Activated T-helper 1 cell treated with anti-CD3 and anti-CD28 coated beads, Interleukin-12 subunit alpha, Interleukin-12 subunit beta, Interleukin-2, Interleukin-4 antibody, amounts not matched to agents 30 ng/mL and 10 ng/mL and 1 ng/mL, durations not matched to agents 14 hours and 24 hours and 36 hours (primary cell): ENCODE measurements at regions not wholly inside any gene's neighbourhood (a gene's known extent, or its start where the extent isn't known, plus 50 kb on each side); places are given as distances from the start of the nearest gene placed in this dataset.

ENCODE experiments used
- DNase-seq: peaks from one replicate; pipeline ENCODE4 v3.0.0; 2021; ENCODE audit warnings: low spot score
- H3K27ac Mint-ChIP-seq: one replicate; pipeline ENCODE4 v1.8.0; 2021; ENCODE audit warnings: mild to moderate bottlenecking, mixed read lengths
- H3K27me3 Mint-ChIP-seq: one replicate; pipeline ENCODE4 v1.8.0; 2022; ENCODE audit warnings: mild to moderate bottlenecking, moderate library complexity, mixed read lengths; ENCODE audit not compliant: insufficient read depth
- H3K36me3 Mint-ChIP-seq: one replicate; pipeline ENCODE4 v1.8.0; 2021; ENCODE audit warnings: low read depth, mixed read lengths
- H3K4me1 Mint-ChIP-seq: one replicate; pipeline ENCODE4 v1.8.0; 2021; ENCODE audit warnings: low read depth, mixed read lengths
- H3K4me3 Mint-ChIP-seq: one replicate; pipeline ENCODE4 v1.8.0; 2021; ENCODE audit warnings: mild to moderate bottlenecking, moderate library complexity, mixed read lengths
- H3K9me3 Mint-ChIP-seq: one replicate; pipeline ENCODE4 v1.8.0; 2021; ENCODE audit warnings: mixed read lengths
- intact Hi-C: fragments of 100-400 bp; cut with micrococcal nuclease; formaldehyde crosslinking; loops from one replicate; pipeline ENCODE4 v1.15.1; 2024

GRCh38 chr12:110998165-110998564, 77.8 kb upstream of the MYL2 start:
- intact Hi-C loops: no loop called here
- Mint-ChIP-seq H3K27me3 (peaks cover 3% of the 10 kb centered on the region), H3K4me3 (no peak overlapping the region), H3K36me3 (no peaks in the 10 kb centered on the region), H3K9me3 (peaks cover 6% of the 10 kb centered on the region), H3K27ac (no peak overlapping the region), H3K4me1 (no peaks in the 10 kb centered on the region)
- DNase-seq: no peak

- no peak overlapping the region for H3K27ac Mint-ChIP-seq
These were observed 76.0 kb upstream of the MYL2 start for GRCh38 chr12:110996415-110996814.

GRCh38 chr12:110995615-110996014, 75.2 kb upstream of the MYL2 start:
- Mint-ChIP-seq H3K9me3 (peaks cover 6% of the 10 kb centered on the region), H3K4me1 (no peaks in the 10 kb centered on the region), H3K27me3 (no peaks in the 10 kb centered on the region), H3K27ac (no peak overlapping the region), H3K36me3 (no peaks in the 10 kb centered on the region), H3K4me3 (no peak overlapping the region)
- intact Hi-C loops: no loop called here
- no peak for DNase-seq

More at GRCh38 chr12:110996415-110996814, 76.0 kb upstream of the MYL2 start:
- H3K9me3 Mint-ChIP-seq: peaks cover 6% of the 10 kb centered on the region
- peaks cover 3% of the 10 kb centered on the region for H3K27me3 Mint-ChIP-seq
- no peak overlapping the region for H3K4me3 Mint-ChIP-seq
- DNase-seq: no peak
- H3K4me1 Mint-ChIP-seq: no peaks in the 10 kb centered on the region
- no peaks in the 10 kb centered on the region for H3K36me3 Mint-ChIP-seq
- intact Hi-C loops: no loop called here

GRCh38 chr12:110995016-110995415, 74.6 kb upstream of the MYL2 start:
- DNase-seq: no peak
- Mint-ChIP-seq H3K4me1 (no peaks in the 10 kb centered on the region), H3K27me3 (no peaks in the 10 kb centered on the region), H3K4me3 (no peak overlapping the region), H3K36me3 (no peaks in the 10 kb centered on the region), H3K9me3 (peaks cover 12% of the 10 kb centered on the region), H3K27ac (no peak overlapping the region)
- intact Hi-C loops: no loop called here

- intact Hi-C loops: no loop called here
- DNase-seq: no peak
These were observed 73.1 kb upstream of the MYL2 start for GRCh38 chr12:110993434-110993833.

GRCh38 chr12:110992909-110993308, 72.5 kb upstream of the MYL2 start:
- Mint-ChIP-seq H3K36me3 (no peaks in the 10 kb centered on the region), H3K4me1 (no peaks in the 10 kb centered on the region), H3K27ac (no peak overlapping the region), H3K9me3 (peaks cover 6% of the 10 kb centered on the region), H3K4me3 (no peak overlapping the region), H3K27me3 (no peaks in the 10 kb centered on the region)
- intact Hi-C loops: no loop called here
- no peak for DNase-seq

More at GRCh38 chr12:110993434-110993833, 73.1 kb upstream of the MYL2 start:
- Mint-ChIP-seq H3K36me3 (no peaks in the 10 kb centered on the region), H3K9me3 (peaks cover 12% of the 10 kb centered on the region), H3K4me3 (no peak overlapping the region), H3K27ac (no peak overlapping the region), H3K4me1 (no peaks in the 10 kb centered on the region), H3K27me3 (no peaks in the 10 kb centered on the region)

GRCh38 chr12:110983811-110984210, 63.4 kb upstream of the MYL2 start:
- DNase-seq: no peak
- intact Hi-C loops: no loop called here
- Mint-ChIP-seq H3K9me3 (no peaks in the 10 kb centered on the region), H3K4me3 (no peak overlapping the region), H3K27me3 (peaks cover 2% of the 10 kb centered on the region), H3K36me3 (no peaks in the 10 kb centered on the region), H3K27ac (no peak overlapping the region), H3K4me1 (no peaks in the 10 kb centered on the region)

- Mint-ChIP-seq H3K4me3 (no peak overlapping the region), H3K27me3 (peaks cover 6% of the 10 kb centered on the region), H3K36me3 (no peaks in the 10 kb centered on the region), H3K9me3 (no peaks in the 10 kb centered on the region), H3K27ac (no peak overlapping the region), H3K4me1 (no peaks in the 10 kb centered on the region)
- intact Hi-C loops: no loop called here
- no peak for DNase-seq
These were observed 52.5 kb upstream of the MYL2 start for GRCh38 chr12:110972866-110973265.

- Mint-ChIP-seq H3K27ac (no peak overlapping the region), H3K36me3 (no peaks in the 10 kb centered on the region), H3K27me3 (peaks cover 6% of the 10 kb centered on the region), H3K9me3 (no peaks in the 10 kb centered on the region), H3K4me3 (no peak overlapping the region), H3K4me1 (no peaks in the 10 kb centered on the region)
- intact Hi-C loops: no loop called here
- DNase-seq: no peak
These were observed 51.6 kb upstream of the MYL2 start for GRCh38 chr12:110971936-110972335.

- H3K4me1 Mint-ChIP-seq: no peaks in the 10 kb centered on the region
- no peak for DNase-seq
- no peak overlapping the region for H3K27ac Mint-ChIP-seq
- H3K36me3 Mint-ChIP-seq: no peaks in the 10 kb centered on the region
- no peak overlapping the region for H3K4me3 Mint-ChIP-seq
- H3K27me3 Mint-ChIP-seq: peaks cover 6% of the 10 kb centered on the region
- H3K9me3 Mint-ChIP-seq: no peaks in the 10 kb centered on the region
- intact Hi-C loops: no loop called here
These were observed 51.0 kb upstream of the MYL2 start for GRCh38 chr12:110971189-110971920.
